Panc1 (cell line): ENCODE measurements at regions not wholly inside any gene's neighbourhood (a gene's known extent, or its start where the extent isn't known, plus 50 kb on each side); places are given as distances from the start of the nearest gene placed in this dataset.

Experiments used
- CTCF ChIP-seq: fragments of 450-650 bp; IDR thresholded peaks from 2 replicates; pipeline ENCODE4 v1.5.1; 2017; ENCODE audit warnings: mild to moderate bottlenecking
- REST ChIP-seq, 2 experiments: IDR thresholded peaks; 2 replicates each; pipeline ENCODE4 v1.6.1; 2011 to 2012; ENCODE audit warnings: low read depth in 2 of 2, control low read depth in 1 of 2, low read length in 1 of 2, mild to moderate bottlenecking in 1 of 2, moderate library complexity in 1 of 2; ENCODE audit not compliant: insufficient read depth in 1 of 2

- no peak for TF ChIP-seq CTCF
- no peak for TF ChIP-seq REST (IDR thresholded peaks at IDR 0.05; ENCODE audit: insufficient read depth in 1 of 2, low read depth in 2 of 2, low read length in 1 of 2)
Observed at GRCh38 chr1:36628804-36629203, 146.1 kb upstream of the CSF3R start.
